ENCODE measurements at regions not wholly inside any gene's neighbourhood (a gene's known extent, or its start where the extent isn't known, plus 50 kb on each side); places are given as distances from the start of the nearest gene placed in this dataset.

DNA sequence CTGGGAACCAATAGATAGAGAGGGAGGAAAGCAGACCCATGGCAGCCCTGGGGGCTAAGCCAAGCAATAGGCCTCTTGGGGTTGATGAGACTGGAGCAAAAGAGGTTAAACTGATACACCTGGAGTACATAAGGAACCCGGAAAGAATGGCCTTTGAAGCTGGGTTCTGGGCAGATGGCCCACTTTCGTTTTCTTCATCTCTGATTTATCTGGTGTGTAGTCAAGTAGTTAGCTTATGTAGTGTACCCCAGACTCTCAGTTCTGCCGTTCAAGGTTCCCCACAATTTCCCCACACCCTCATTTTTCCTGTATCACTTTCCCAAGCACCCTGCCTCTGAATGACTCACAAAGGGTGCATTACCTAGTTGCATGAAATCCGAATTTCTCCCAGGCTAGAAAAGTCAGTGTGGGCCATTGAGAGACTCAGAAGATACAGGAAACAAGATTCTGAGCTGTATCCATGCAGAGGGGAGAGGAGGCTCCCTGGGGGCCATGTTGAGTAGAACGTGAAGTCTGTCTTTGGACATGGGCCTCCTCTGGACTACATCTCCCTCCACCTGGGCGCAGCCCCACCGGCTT lies 235.0 kb downstream of the LOXHD1 start:
- TF ChIP-seq RAD21 (conservative IDR thresholded peaks at IDR 0.05) = no peak
- TF ChIP-seq POLR2AphosphoS5 (IDR thresholded peaks at IDR 0.05) = no peak
- no peak for TF ChIP-seq CTCF (IDR thresholded peaks at IDR 0.05; ENCODE audit: poor library complexity, severe bottlenecking)
- no peak for TF ChIP-seq SMC3 (conservative IDR thresholded peaks at IDR 0.05; ENCODE audit: poor library complexity)
- TF ChIP-seq EP300 (conservative IDR thresholded peaks at IDR 0.05; ENCODE audit: poor library complexity, severe bottlenecking) = no peak
- no peak for TF ChIP-seq EZH2 (IDR thresholded peaks at IDR 0.05; ENCODE audit: borderline replicate concordance, insufficient read depth, low read length, poor library complexity, severe bottlenecking)
- no peak for TF ChIP-seq TAF1 (IDR thresholded peaks at IDR 0.05; ENCODE audit: low read depth)

Data from neural cell (in vitro differentiated cells).